Lung (tissue), 11 donors: ENCODE measurements at regions not wholly inside any gene's neighbourhood (a gene's known extent, or its start where the extent isn't known, plus 50 kb on each side); places are given as distances from the start of the nearest gene placed in this dataset.

ENCODE experiments used
- ATAC-seq: fragments of 200-7000 bp; cut with Tn5 transposase; one replicate; pipeline ENCODE4 v1.9.1; 2020; ENCODE audit warnings: moderate number of reproducible peaks; ENCODE audit not compliant: insufficient read depth, low FRiP score
- DNase-seq, 3 donors: peaks; one replicate each; pipeline ENCODE4 v3.0.0-alpha.2; 2013 to 2017
- H3K27ac ChIP-seq, 2 donors: one replicate each; pipeline ENCODE4 v1.5.1; 2013; ENCODE audit warnings: mild to moderate bottlenecking in 2 of 2, moderate library complexity in 2 of 2, control low read depth in 1 of 2, inconsistent platforms in 1 of 2, low read depth in 1 of 2, low read length in 1 of 2
- H3K27me3 ChIP-seq, 3 donors: one replicate each; pipeline ENCODE4 v1.5.1; 2013; ENCODE audit warnings: low read length in 2 of 3; ENCODE audit not compliant: control insufficient read depth in 3 of 3, insufficient read depth in 3 of 3
- H3K36me3 ChIP-seq, 4 donors: one replicate each; pipeline ENCODE4 v1.5.1; 2013; ENCODE audit warnings: low read length in 4 of 4, mild to moderate bottlenecking in 1 of 4, moderate library complexity in 1 of 4; ENCODE audit not compliant: control insufficient read depth in 4 of 4, insufficient read depth in 4 of 4
- H3K4me1 ChIP-seq, 5 donors: one replicate each; pipeline ENCODE4 v1.5.1; 2013; ENCODE audit warnings: low read length in 5 of 5, mild to moderate bottlenecking in 2 of 5, moderate library complexity in 1 of 5; ENCODE audit not compliant: control insufficient read depth in 5 of 5, insufficient read depth in 5 of 5
- H3K4me3 ChIP-seq: one replicate; pipeline ENCODE4 v1.5.1; 2013; ENCODE audit warnings: mild to moderate bottlenecking, control low read depth, moderate library complexity
- H3K9ac ChIP-seq, 2 donors: one replicate each; pipeline ENCODE4 v1.5.1; 2013; ENCODE audit warnings: low read length in 2 of 2, control low read depth in 1 of 2; ENCODE audit not compliant: insufficient read depth in 1 of 2
- H3K9me3 ChIP-seq, 4 donors: one replicate each; pipeline ENCODE4 v1.5.1; 2013; ENCODE audit warnings: low read length in 3 of 4, mild to moderate bottlenecking in 1 of 4, moderate library complexity in 1 of 4; ENCODE audit not compliant: control insufficient read depth in 4 of 4, insufficient read depth in 3 of 4
- CTCF ChIP-seq: IDR thresholded peaks from 2 replicates; pipeline ENCODE4 v1.5.1; 2012; ENCODE audit warnings: mild to moderate bottlenecking; ENCODE audit errors: control extremely low read depth, extremely low read depth
- WGBS, 2 donors: extraction: QIAGEN DNeasy Blood & Tissue Kit; methylation state at CpG; one replicate each; pipeline ENCODE4 v1.1.7; 2013; 5-methylcytosine and 5-hydroxymethylcytosine counted together
- donor health status: control.
- donor health status: control.
- donor health status: Bipolar disorder and iron deficiency.
- donor health status: healthy.
- donor health status: DM: yes; HTN: yes; CAD: no.

GRCh38 chr11:106327637-106328036, 250.2 kb downstream of the AASDHPPT start:
- Histone ChIP-seq H3K4me3 (no peak overlapping the region), H3K9ac (no peak overlapping the region), H3K27ac (no peak overlapping the region), H3K9me3 (no peaks in the 10 kb centered on the region), H3K4me1 (no peaks in the 10 kb centered on the region), H3K36me3 (no peaks in the 10 kb centered on the region), H3K27me3 (no peaks in the 10 kb centered on the region)
- TF ChIP-seq CTCF: no peak
- no peak for ATAC-seq
- DNase-seq: no peak

- Histone ChIP-seq H3K4me1 (no peaks in the 10 kb centered on the region), H3K27me3 (no peaks in the 10 kb centered on the region), H3K9ac (no peak overlapping the region), H3K36me3 (no peaks in the 10 kb centered on the region), H3K9me3 (no peaks in the 10 kb centered on the region), H3K27ac (no peak overlapping the region), H3K4me3 (no peak overlapping the region)
- no peak for ATAC-seq
- 83 to 89% methylated on average over 1 of the region's 1 CpG for WGBS, 2 donors
- no peak for DNase-seq
- TF ChIP-seq CTCF: no peak
Observed at GRCh38 chr11:106329273-106330018, 252.0 kb downstream of the AASDHPPT start.

- H3K9ac ChIP-seq: no peak overlapping the region
- ATAC-seq (no peak), DNase-seq (no peak)
- H3K27ac ChIP-seq: no peak overlapping the region
- 90 to 92% methylated on average over 3 of the region's 3 CpGs for WGBS, 2 donors
- no peaks in the 10 kb centered on the region for H3K9me3 ChIP-seq
- H3K27me3 ChIP-seq: no peaks in the 10 kb centered on the region
- TF ChIP-seq CTCF: no peak
- no peaks in the 10 kb centered on the region for H3K4me1 ChIP-seq
- H3K36me3 ChIP-seq: no peaks in the 10 kb centered on the region
- H3K4me3 ChIP-seq: no peak overlapping the region
Observed at GRCh38 chr11:106331176-106331575, 253.7 kb downstream of the AASDHPPT start.

GRCh38 chr11:106333678-106334077, 256.2 kb downstream of the AASDHPPT start:
- DNase-seq (no peak), ATAC-seq (no peak)
- Histone ChIP-seq H3K9ac (no peak overlapping the region), H3K4me1 (no peaks in the 10 kb centered on the region), H3K27me3 (no peaks in the 10 kb centered on the region), H3K36me3 (no peaks in the 10 kb centered on the region), H3K4me3 (no peak overlapping the region), H3K9me3 (no peaks in the 10 kb centered on the region), H3K27ac (no peak overlapping the region)
- WGBS, 2 donors: 81 to 87% methylated on average over 2 of the region's 2 CpGs
- TF ChIP-seq CTCF: no peak
